ENCODE measurements at regions not wholly inside any gene's neighbourhood (a gene's known extent, or its start where the extent isn't known, plus 50 kb on each side); places are given as distances from the start of the nearest gene placed in this dataset.

DNA sequence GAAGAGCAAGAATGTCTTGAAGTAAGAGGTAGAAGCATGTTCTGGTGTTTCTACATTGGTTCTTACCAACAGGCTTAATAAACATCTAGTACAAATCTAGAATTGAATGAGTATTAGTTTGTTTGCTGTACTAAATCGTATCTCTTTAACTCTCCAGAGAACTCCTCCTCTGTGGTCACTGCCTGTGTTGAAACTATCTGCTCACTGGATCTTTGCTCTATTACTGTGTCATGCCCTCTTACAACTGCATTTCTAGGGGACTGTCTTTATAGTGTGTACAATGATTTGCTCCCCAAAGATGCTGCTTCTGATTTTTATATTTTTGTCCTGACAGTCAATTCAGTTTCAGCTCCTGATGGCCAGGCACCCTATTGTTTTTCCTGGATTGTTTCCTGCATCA is 50.1 kb upstream of the E2F7 start:
- H3K4me1 Mint-ChIP-seq = no peaks in the 10 kb centered on the region
- H3K36me3 Mint-ChIP-seq (ENCODE audit: insufficient read depth) = no peaks in the 10 kb centered on the region
- no peak for DNase-seq (ENCODE audit: low spot score in 2 of 2)
- ATAC-seq (replicated peaks; ENCODE audit: extremely low read depth, poor library complexity, severe bottlenecking) = no peak
- peaks cover 11% of the 10 kb centered on the region for H3K9me3 Mint-ChIP-seq
- H3K27me3 Mint-ChIP-seq = no peaks in the 10 kb centered on the region
- H3K27ac Mint-ChIP-seq (ENCODE audit: low read depth) = no peak overlapping the region
- no peak overlapping the region for H3K4me3 Mint-ChIP-seq
